ENCODE measurements at regions not wholly inside any gene's neighbourhood (a gene's known extent, or its start where the extent isn't known, plus 50 kb on each side); places are given as distances from the start of the nearest gene placed in this dataset.

GRCh38 chr2:217740178-217740577 lies 262.6 kb downstream of the TNS1 start:
- no peak for TF ChIP-seq POLR2A (IDR thresholded peaks at IDR 0.05; ENCODE audit: low read length)
- no peak for TF ChIP-seq GATA1 (IDR thresholded peaks at IDR 0.05; ENCODE audit: low read depth, low read length)
